Activated T-helper 1 cell treated with anti-CD3 and anti-CD28 coated beads, Interleukin-12 subunit alpha, Interleukin-12 subunit beta, Interleukin-2, Interleukin-4 antibody, amounts not matched to agents 30 ng/mL and 10 ng/mL and 1 ng/mL, durations not matched to agents 14 hours and 24 hours and 36 hours (primary cell): ENCODE measurements at regions not wholly inside any gene's neighbourhood (a gene's known extent, or its start where the extent isn't known, plus 50 kb on each side); places are given as distances from the start of the nearest gene placed in this dataset.
A peak's percentile ranks its signal among the peaks of the same experiment; 100 is the strongest.

ENCODE experiments used
- DNase-seq: peaks from one replicate; pipeline ENCODE4 v3.0.0; 2021; ENCODE audit warnings: low spot score
- H3K27ac Mint-ChIP-seq: one replicate; pipeline ENCODE4 v1.8.0; 2021; ENCODE audit warnings: mild to moderate bottlenecking, mixed read lengths
- H3K27me3 Mint-ChIP-seq: one replicate; pipeline ENCODE4 v1.8.0; 2022; ENCODE audit warnings: mild to moderate bottlenecking, moderate library complexity, mixed read lengths; ENCODE audit not compliant: insufficient read depth
- H3K36me3 Mint-ChIP-seq: one replicate; pipeline ENCODE4 v1.8.0; 2021; ENCODE audit warnings: low read depth, mixed read lengths
- H3K4me1 Mint-ChIP-seq: one replicate; pipeline ENCODE4 v1.8.0; 2021; ENCODE audit warnings: low read depth, mixed read lengths
- H3K4me3 Mint-ChIP-seq: one replicate; pipeline ENCODE4 v1.8.0; 2021; ENCODE audit warnings: mild to moderate bottlenecking, moderate library complexity, mixed read lengths
- H3K9me3 Mint-ChIP-seq: one replicate; pipeline ENCODE4 v1.8.0; 2021; ENCODE audit warnings: mixed read lengths
- intact Hi-C: fragments of 100-400 bp; cut with micrococcal nuclease; formaldehyde crosslinking; loops from one replicate; pipeline ENCODE4 v1.15.1; 2024

GRCh38 chr9:738209-738915 lies 103.1 kb upstream of the DMRT1 start:
- DNase-seq = no peak
- Mint-ChIP-seq H3K4me1 (no peaks in the 10 kb centered on the region), H3K27me3 (no peaks in the 10 kb centered on the region), H3K9me3 (no peaks in the 10 kb centered on the region), H3K27ac (no peak overlapping the region), H3K36me3 (no peaks in the 10 kb centered on the region), H3K4me3 (no peak overlapping the region)
- intact Hi-C loops = no loop called here

DNA sequence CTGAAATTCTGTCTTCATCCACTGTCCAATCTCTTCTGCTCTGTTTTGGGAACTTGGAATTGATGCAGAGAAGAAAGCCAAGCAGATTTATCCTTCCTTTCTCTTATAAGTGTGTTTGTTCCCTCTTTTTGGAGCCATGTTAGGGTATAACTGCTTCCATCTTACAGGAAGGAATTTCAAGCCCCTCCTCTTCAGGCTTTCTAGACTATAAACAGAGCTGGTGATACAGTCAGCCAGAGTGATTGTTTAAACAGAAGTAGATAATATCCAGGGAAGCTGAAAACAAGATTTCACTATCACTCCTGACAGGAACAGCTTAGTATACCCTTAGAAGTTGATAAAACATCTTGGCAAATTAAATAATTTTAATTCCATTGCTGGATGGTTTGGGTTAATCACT lies 102.1 kb upstream of the DMRT1 start:
- Mint-ChIP-seq H3K4me1 (no peaks in the 10 kb centered on the region), H3K27me3 (no peaks in the 10 kb centered on the region), H3K36me3 (no peaks in the 10 kb centered on the region), H3K9me3 (no peaks in the 10 kb centered on the region), H3K27ac (no peak overlapping the region), H3K4me3 (no peak overlapping the region)
- no peak for DNase-seq
- intact Hi-C loops = no loop called here

GRCh38 chr9:740221-740620 lies 101.3 kb upstream of the DMRT1 start:
- H3K36me3 Mint-ChIP-seq = no peaks in the 10 kb centered on the region
- DNase-seq = no peak
- H3K4me3 Mint-ChIP-seq = no peak overlapping the region
- H3K4me1 Mint-ChIP-seq = no peaks in the 10 kb centered on the region
- H3K27ac Mint-ChIP-seq = no peak overlapping the region
- H3K9me3 Mint-ChIP-seq = no peaks in the 10 kb centered on the region
- intact Hi-C loops = no loop called here
- no peaks in the 10 kb centered on the region for H3K27me3 Mint-ChIP-seq

GRCh38 chr9:742104-742503 lies 99.4 kb upstream of the DMRT1 start:
- Mint-ChIP-seq H3K36me3 (no peaks in the 10 kb centered on the region), H3K9me3 (no peaks in the 10 kb centered on the region), H3K4me3 (no peak overlapping the region), H3K4me1 (no peaks in the 10 kb centered on the region), H3K27me3 (no peaks in the 10 kb centered on the region), H3K27ac (no peak overlapping the region)
- DNase-seq = no peak
- intact Hi-C loops = no loop called here

DNA sequence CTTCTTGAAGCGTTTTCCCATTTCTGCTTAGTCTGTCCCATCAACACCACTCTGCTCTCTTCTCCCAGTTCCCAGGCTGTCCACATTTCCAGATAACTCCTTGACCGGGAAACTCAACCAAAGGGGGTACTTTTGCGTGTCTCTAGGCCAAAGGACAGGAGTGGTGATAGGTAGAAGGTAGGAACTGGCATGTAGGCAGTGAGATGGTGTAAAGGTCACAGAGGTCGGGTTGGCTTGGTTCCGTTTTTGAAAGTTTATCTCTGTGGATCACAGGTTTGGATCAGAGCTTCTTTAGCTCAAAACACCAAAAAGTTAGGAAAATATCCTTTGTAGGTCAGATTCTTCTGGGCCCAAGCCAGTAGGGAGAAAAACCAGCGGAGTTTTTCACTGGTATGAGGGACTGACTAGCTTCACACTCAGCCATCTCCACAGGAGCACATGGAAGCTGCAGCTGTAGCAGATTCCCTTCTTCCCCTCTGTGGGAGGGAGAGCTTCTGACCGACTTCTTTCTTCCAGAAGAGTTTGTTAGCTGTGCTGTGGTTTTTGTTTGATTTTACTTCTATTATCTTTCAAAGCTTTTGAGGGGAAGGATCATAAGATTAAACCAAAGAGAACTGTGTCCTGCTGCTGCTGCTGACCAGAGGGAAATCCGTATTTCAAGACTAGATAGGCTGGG lies 98.4 kb upstream of the DMRT1 start:
- intact Hi-C loops = no loop called here
- H3K4me3 Mint-ChIP-seq = no peak overlapping the region
- no peaks in the 10 kb centered on the region for H3K27me3 Mint-ChIP-seq
- H3K4me1 Mint-ChIP-seq = no peaks in the 10 kb centered on the region
- no peak overlapping the region for H3K27ac Mint-ChIP-seq
- H3K36me3 Mint-ChIP-seq = no peaks in the 10 kb centered on the region
- no peaks in the 10 kb centered on the region for H3K9me3 Mint-ChIP-seq
- DNase-seq = no peak

DNA sequence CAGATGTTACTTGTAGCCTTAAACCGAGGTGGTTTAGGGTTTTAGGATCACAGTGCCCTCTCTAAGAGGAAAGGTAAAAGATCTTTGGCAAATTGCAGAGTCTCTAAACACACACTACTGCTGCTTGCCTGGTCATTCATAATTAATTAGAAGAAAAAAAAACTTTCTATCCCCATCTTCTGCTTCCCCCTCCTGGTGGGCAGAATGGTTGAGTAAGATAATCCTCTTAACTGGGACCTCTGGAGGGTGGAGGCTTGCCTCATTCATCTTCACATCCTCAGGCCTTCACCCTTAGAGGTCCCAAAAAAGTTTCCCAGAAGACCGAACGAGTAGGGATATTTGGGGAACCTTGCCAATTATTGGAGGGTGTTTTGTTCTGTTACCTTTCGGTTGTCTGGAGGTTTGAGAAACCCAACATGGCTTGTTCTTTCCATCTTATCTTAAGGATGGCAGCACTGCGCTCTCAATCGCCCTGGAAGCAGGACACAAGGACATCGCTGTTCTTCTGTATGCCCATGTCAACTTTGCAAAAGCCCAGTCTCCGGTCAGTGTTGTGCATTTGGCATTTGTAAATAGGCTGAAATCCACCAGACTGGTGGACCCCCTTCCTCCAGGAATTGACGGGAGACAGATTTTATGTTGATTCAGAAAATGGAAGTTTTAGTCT lies 97.3 kb upstream of the DMRT1 start:
- no peak overlapping the region for H3K27ac Mint-ChIP-seq
- H3K4me1 Mint-ChIP-seq = peaks cover 10% of the 10 kb centered on the region
- no peaks in the 10 kb centered on the region for H3K27me3 Mint-ChIP-seq
- DNase-seq = no peak
- intact Hi-C loops = no loop called here
- H3K9me3 Mint-ChIP-seq = no peaks in the 10 kb centered on the region
- no peaks in the 10 kb centered on the region for H3K36me3 Mint-ChIP-seq
- no peak overlapping the region for H3K4me3 Mint-ChIP-seq

GRCh38 chr9:744790-745484 lies 96.6 kb upstream of the DMRT1 start:
- H3K4me1 Mint-ChIP-seq = peaks cover 18% of the 10 kb centered on the region
- H3K9me3 Mint-ChIP-seq = no peaks in the 10 kb centered on the region
- H3K4me3 Mint-ChIP-seq = no peak overlapping the region
- DNase-seq = no peak
- H3K36me3 Mint-ChIP-seq = no peaks in the 10 kb centered on the region
- no peak overlapping the region for H3K27ac Mint-ChIP-seq
- intact Hi-C loops = no loop called here
- no peaks in the 10 kb centered on the region for H3K27me3 Mint-ChIP-seq

GRCh38 chr9:745761-746380 lies 95.6 kb upstream of the DMRT1 start:
- Mint-ChIP-seq H3K27ac (no peak overlapping the region), H3K4me3 (no peak overlapping the region), H3K4me1 (peaks cover 27% of the 10 kb centered on the region), H3K27me3 (no peaks in the 10 kb centered on the region), H3K9me3 (no peaks in the 10 kb centered on the region), H3K36me3 (no peaks in the 10 kb centered on the region)
- intact Hi-C loops = no loop called here
- DNase-seq = no peak

- intact Hi-C loops = no loop called here
- H3K27ac Mint-ChIP-seq = no peak overlapping the region
- no peaks in the 10 kb centered on the region for H3K9me3 Mint-ChIP-seq
- DNase-seq = no peak
- peaks cover 37% of the 10 kb centered on the region for H3K4me1 Mint-ChIP-seq
- H3K4me3 Mint-ChIP-seq = no peak overlapping the region
- no peaks in the 10 kb centered on the region for H3K36me3 Mint-ChIP-seq
- no peaks in the 10 kb centered on the region for H3K27me3 Mint-ChIP-seq
These were observed 94.6 kb upstream of the DMRT1 start for GRCh38 chr9:746661-747434.

- intact Hi-C loops = no loop called here
- Mint-ChIP-seq H3K4me3 (no peak overlapping the region), H3K27me3 (no peaks in the 10 kb centered on the region), H3K27ac (no peak overlapping the region), H3K4me1 (peaks cover 41% of the 10 kb centered on the region), H3K36me3 (no peaks in the 10 kb centered on the region), H3K9me3 (no peaks in the 10 kb centered on the region)
- no peak for DNase-seq
These were observed 93.9 kb upstream of the DMRT1 start for GRCh38 chr9:747567-747966.

GRCh38 chr9:748861-749497 lies 92.5 kb upstream of the DMRT1 start:
- Mint-ChIP-seq H3K36me3 (no peaks in the 10 kb centered on the region), H3K9me3 (no peaks in the 10 kb centered on the region), H3K27me3 (no peaks in the 10 kb centered on the region), H3K4me3 (no peak overlapping the region), H3K4me1 (peaks cover 41% of the 10 kb centered on the region), H3K27ac (no peak overlapping the region)
- intact Hi-C loops = no loop called here
- DNase-seq = no peak

GRCh38 chr9:749716-750115 lies 91.8 kb upstream of the DMRT1 start:
- Mint-ChIP-seq H3K27me3 (no peaks in the 10 kb centered on the region), H3K36me3 (no peaks in the 10 kb centered on the region), H3K4me3 (peak overlapping the region; percentile 33), H3K27ac (no peak overlapping the region), H3K9me3 (no peaks in the 10 kb centered on the region), H3K4me1 (peaks cover 41% of the 10 kb centered on the region)
- intact Hi-C loops = loop anchor here (5.0 kb wide), 1 partner anchor 42 kb away; no protein-coding TSS in a partner anchor
- DNase-seq = peak; percentile 11
